AML-193 (cell line): ENCODE measurements at regions not wholly inside any gene's neighbourhood (a gene's known extent, or its start where the extent isn't known, plus 50 kb on each side); places are given as distances from the start of the nearest gene placed in this dataset.

Experiments used
- DNase-seq, 2 experiments: peaks; one replicate each; lab custom pipeline; 2025; lab: John Stamatoyannopoulos, UW

- DNase-seq, result no peak
These were observed 521.9 kb downstream of the TBC1D22A start for GRCh38 chr22:47284360-47284759.

GRCh38 chr22:47283616-47284270 lies 521.3 kb downstream of the TBC1D22A start:
- no peak for DNase-seq

GRCh38 chr22:47282851-47283250 lies 520.4 kb downstream of the TBC1D22A start:
- no peak for DNase-seq

GRCh38 chr22:47282366-47282765 lies 519.9 kb downstream of the TBC1D22A start:
- no peak for DNase-seq

- no peak for DNase-seq
These were observed 519.0 kb downstream of the TBC1D22A start for GRCh38 chr22:47281126-47282106.

- no peak for DNase-seq
These were observed 517.9 kb downstream of the TBC1D22A start for GRCh38 chr22:47280301-47280700.

GRCh38 chr22:47279746-47280145 lies 517.3 kb downstream of the TBC1D22A start:
- no peak for DNase-seq

GRCh38 chr22:47279337-47279736 lies 516.9 kb downstream of the TBC1D22A start:
- DNase-seq, result no peak

- no peak for DNase-seq
These were observed 516.2 kb downstream of the TBC1D22A start for GRCh38 chr22:47278655-47279054.

GRCh38 chr22:47277531-47277930 lies 515.1 kb downstream of the TBC1D22A start:
- DNase-seq, result no peak

GRCh38 chr22:47276991-47277390 lies 514.5 kb downstream of the TBC1D22A start:
- DNase-seq, result no peak

GRCh38 chr22:47276450-47276820 lies 514.0 kb downstream of the TBC1D22A start:
- DNase-seq, result no peak

- no peak for DNase-seq
These were observed 513.4 kb downstream of the TBC1D22A start for GRCh38 chr22:47275605-47276449.

GRCh38 chr22:47274196-47274595 lies 511.7 kb downstream of the TBC1D22A start:
- no peak for DNase-seq

- DNase-seq, result no peak
These were observed 508.1 kb downstream of the TBC1D22A start for GRCh38 chr22:47270463-47271135.

GRCh38 chr22:47269516-47270088 lies 507.2 kb downstream of the TBC1D22A start:
- DNase-seq, result no peak

- no peak for DNase-seq
These were observed 505.2 kb downstream of the TBC1D22A start for GRCh38 chr22:47267513-47268282.

GRCh38 chr22:47266329-47266728 lies 503.9 kb downstream of the TBC1D22A start:
- no peak for DNase-seq

- no peak for DNase-seq
These were observed 498.1 kb downstream of the TBC1D22A start for GRCh38 chr22:47260551-47260950.

- no peak for DNase-seq
These were observed 497.5 kb downstream of the TBC1D22A start for GRCh38 chr22:47259990-47260389.

GRCh38 chr22:47259049-47259448 lies 496.6 kb downstream of the TBC1D22A start:
- no peak for DNase-seq
